GM18861 (cell line): ENCODE measurements at regions not wholly inside any gene's neighbourhood (a gene's known extent, or its start where the extent isn't known, plus 50 kb on each side); places are given as distances from the start of the nearest gene placed in this dataset.
A peak's percentile ranks its signal among the peaks of the same experiment; 100 is the strongest.
"Not testable (repeated sequence)": the region's sequence is repeated elsewhere in the genome, so short reads cannot be mapped to it uniquely, and the experiment has no call there.

Experiments used
- ATAC-seq: cut with Tn5 transposase; IDR thresholded peaks from one replicate; pipeline ENCODE4 v1.9.1; 2021; ENCODE audit not compliant: unreplicated experiment

- ATAC-seq = no peak
These were observed 126.9 kb upstream of the SLC7A14 start for GRCh38 chr3:170712798-170713197.

- ATAC-seq = no peak
These were observed 126.5 kb upstream of the SLC7A14 start for GRCh38 chr3:170712336-170712735.

- ATAC-seq = no peak
These were observed 125.9 kb upstream of the SLC7A14 start for GRCh38 chr3:170711786-170712185.

- ATAC-seq = no peak
These were observed 123.2 kb upstream of the SLC7A14 start for GRCh38 chr3:170709046-170709445.

GRCh38 chr3:170707899-170708298 is 122.0 kb upstream of the SLC7A14 start:
- no peak for ATAC-seq

- ATAC-seq = no peak
These were observed 119.3 kb upstream of the SLC7A14 start for GRCh38 chr3:170705131-170705530.

- no peak for ATAC-seq
These were observed 117.3 kb upstream of the SLC7A14 start for GRCh38 chr3:170703121-170703588.

- no peak for ATAC-seq
These were observed 116.1 kb upstream of the SLC7A14 start for GRCh38 chr3:170701696-170702678.

- no peak for ATAC-seq
These were observed 114.2 kb upstream of the SLC7A14 start for GRCh38 chr3:170700054-170700404.

GRCh38 chr3:170699158-170700053 is 113.5 kb upstream of the SLC7A14 start:
- no peak for ATAC-seq

- no peak for ATAC-seq
These were observed 112.0 kb upstream of the SLC7A14 start for GRCh38 chr3:170697908-170698307.

- ATAC-seq = no peak
These were observed 111.3 kb upstream of the SLC7A14 start for GRCh38 chr3:170697131-170697530.

- no peak for ATAC-seq
These were observed 109.7 kb upstream of the SLC7A14 start for GRCh38 chr3:170695486-170696064.

- no peak for ATAC-seq
These were observed 106.8 kb upstream of the SLC7A14 start for GRCh38 chr3:170692720-170693119.

- ATAC-seq = peak; percentile 22
These were observed 104.7 kb upstream of the SLC7A14 start for GRCh38 chr3:170690661-170690981.

GRCh38 chr3:170689893-170690660 is 104.2 kb upstream of the SLC7A14 start:
- ATAC-seq = peak; percentile 70

GRCh38 chr3:170689296-170689829 is 103.5 kb upstream of the SLC7A14 start:
- ATAC-seq = no peak

- not testable (repeated sequence) for ATAC-seq
These were observed 102.3 kb upstream of the SLC7A14 start for GRCh38 chr3:170688222-170688621.

GRCh38 chr3:170680593-170680992 is 94.7 kb upstream of the SLC7A14 start:
- ATAC-seq = no peak

GRCh38 chr3:170679190-170679589 is 93.3 kb upstream of the SLC7A14 start:
- no peak for ATAC-seq
